NCI-H524 treated with DMSO at 0.1 percent for 48 hours (cell line): ENCODE measurements at regions not wholly inside any gene's neighbourhood (a gene's known extent, or its start where the extent isn't known, plus 50 kb on each side); places are given as distances from the start of the nearest gene placed in this dataset.

ENCODE experiments used
- DNase-seq: peaks from one replicate; lab custom pipeline; 2025; lab: John Stamatoyannopoulos, UW

- no peak for DNase-seq
Observed at GRCh38 chr4:34191443-34191842, 2052.9 kb downstream of the ARAP2 start.

GRCh38 chr4:34193451-34194154 lies 2050.7 kb downstream of the ARAP2 start:
- DNase-seq = no peak

- no peak for DNase-seq
Observed at GRCh38 chr4:34194585-34194984, 2049.7 kb downstream of the ARAP2 start.

GRCh38 chr4:34196375-34196774 lies 2047.9 kb downstream of the ARAP2 start:
- no peak for DNase-seq

- DNase-seq = no peak
Observed at GRCh38 chr4:34198966-34199365, 2045.3 kb downstream of the ARAP2 start.

GRCh38 chr4:34200535-34200934 lies 2043.8 kb downstream of the ARAP2 start:
- no peak for DNase-seq

GRCh38 chr4:34202154-34202553 lies 2042.2 kb downstream of the ARAP2 start:
- no peak for DNase-seq

- no peak for DNase-seq
Observed at GRCh38 chr4:34220601-34221000, 2023.7 kb downstream of the ARAP2 start.

- no peak for DNase-seq
Observed at GRCh38 chr4:34221986-34222385, 2022.3 kb downstream of the ARAP2 start.

GRCh38 chr4:34236118-34236517 lies 2008.2 kb downstream of the ARAP2 start:
- DNase-seq = no peak

GRCh38 chr4:34245276-34245675 lies 1999.0 kb downstream of the ARAP2 start:
- DNase-seq = no peak

GRCh38 chr4:34250562-34250961 lies 1993.8 kb downstream of the ARAP2 start:
- no peak for DNase-seq

- no peak for DNase-seq
Observed at GRCh38 chr4:34253239-34253638, 1991.1 kb downstream of the ARAP2 start.

- no peak for DNase-seq
Observed at GRCh38 chr4:34258176-34258575, 1986.1 kb downstream of the ARAP2 start.

- DNase-seq = no peak
Observed at GRCh38 chr4:34261799-34262314, 1982.5 kb downstream of the ARAP2 start.

GRCh38 chr4:34269613-34270012 lies 1974.7 kb downstream of the ARAP2 start:
- DNase-seq = no peak

- DNase-seq = no peak
Observed at GRCh38 chr4:34271479-34272355, 1972.6 kb downstream of the ARAP2 start.

- no peak for DNase-seq
Observed at GRCh38 chr4:34279011-34279410, 1965.3 kb downstream of the ARAP2 start.

- DNase-seq = no peak
Observed at GRCh38 chr4:34280131-34280530, 1964.2 kb downstream of the ARAP2 start.

GRCh38 chr4:34281826-34282225 lies 1962.5 kb downstream of the ARAP2 start:
- DNase-seq = no peak

GRCh38 chr4:34289489-34289888 lies 1954.8 kb downstream of the ARAP2 start:
- no peak for DNase-seq

GRCh38 chr4:34289962-34290361 lies 1954.4 kb downstream of the ARAP2 start:
- DNase-seq = no peak

- DNase-seq = no peak
Observed at GRCh38 chr4:34293459-34293858, 1950.9 kb downstream of the ARAP2 start.
